Nephron (organoid): ENCODE measurements at regions not wholly inside any gene's neighbourhood (a gene's known extent, or its start where the extent isn't known, plus 50 kb on each side); places are given as distances from the start of the nearest gene placed in this dataset.
"Not testable (repeated sequence)": the region's sequence is repeated elsewhere in the genome, so short reads cannot be mapped to it uniquely, and the experiment has no call there.

ENCODE experiments used
- H3K27ac Mint-ChIP-seq, 3 experiments: 2 replicates each; pipeline ENCODE4 v1.8.0; 2020; ENCODE audit warnings: mixed read lengths in 3 of 3, mild to moderate bottlenecking in 2 of 3, moderate library complexity in 1 of 3
- H3K27me3 Mint-ChIP-seq: 2 replicates; pipeline ENCODE4 v1.8.0; 2021; ENCODE audit warnings: low read depth, mild to moderate bottlenecking, moderate library complexity, mixed read lengths
- H3K36me3 Mint-ChIP-seq: 2 replicates; pipeline ENCODE4 v1.8.0; 2020; ENCODE audit warnings: low read depth, mixed read lengths
- H3K4me1 Mint-ChIP-seq: 2 replicates; pipeline ENCODE4 v1.8.0; 2020; ENCODE audit warnings: mixed read lengths
- H3K4me3 Mint-ChIP-seq, 3 experiments: 2 replicates each; pipeline ENCODE4 v1.8.0; 2020; ENCODE audit warnings: mild to moderate bottlenecking in 3 of 3, mixed read lengths in 3 of 3, moderate library complexity in 2 of 3
- H3K9me3 Mint-ChIP-seq: 2 replicates; pipeline ENCODE4 v1.8.0; 2020; ENCODE audit warnings: mixed read lengths
- TF ChIP-seq, protein P1 (sequence below), 3 experiments: fragments of 200-600 bp; sonication (generic); IDR thresholded peaks; one replicate each; pipeline ENCODE4 v1.5.0; 2021; ENCODE audit warnings: antibody characterized with exemption in 3 of 3; ENCODE audit not compliant: unreplicated experiment in 3 of 3

DNA sequence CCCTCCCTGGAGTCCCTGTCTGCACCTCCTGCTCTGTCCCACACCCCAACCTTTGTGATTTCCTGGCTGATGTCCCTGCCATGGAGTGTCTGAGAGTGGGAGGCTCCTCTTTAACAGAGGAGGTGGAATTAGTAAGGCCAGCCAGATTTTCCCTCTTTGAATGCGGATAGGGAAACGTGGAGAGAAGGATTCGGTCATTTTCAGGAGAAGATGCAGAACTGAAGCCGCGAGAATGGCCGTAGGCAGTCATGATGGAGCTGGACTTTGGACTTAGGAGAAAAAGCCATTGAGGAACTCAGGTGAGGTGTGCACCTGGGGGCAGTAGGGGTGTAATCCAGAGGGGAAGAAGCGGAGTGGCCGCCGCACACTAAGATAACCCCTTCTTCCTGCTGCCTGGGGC lies 138.1 kb upstream of the ATP10A start:
- Mint-ChIP-seq H3K27ac (no peak overlapping the region), H3K4me1 (no peaks in the 10 kb centered on the region), H3K36me3 (no peaks in the 10 kb centered on the region), H3K4me3 (no peak overlapping the region), H3K27me3 (peaks cover 5% of the 10 kb centered on the region), H3K9me3 (peaks cover 2% of the 10 kb centered on the region)
- TF ChIP-seq, protein P1, sequence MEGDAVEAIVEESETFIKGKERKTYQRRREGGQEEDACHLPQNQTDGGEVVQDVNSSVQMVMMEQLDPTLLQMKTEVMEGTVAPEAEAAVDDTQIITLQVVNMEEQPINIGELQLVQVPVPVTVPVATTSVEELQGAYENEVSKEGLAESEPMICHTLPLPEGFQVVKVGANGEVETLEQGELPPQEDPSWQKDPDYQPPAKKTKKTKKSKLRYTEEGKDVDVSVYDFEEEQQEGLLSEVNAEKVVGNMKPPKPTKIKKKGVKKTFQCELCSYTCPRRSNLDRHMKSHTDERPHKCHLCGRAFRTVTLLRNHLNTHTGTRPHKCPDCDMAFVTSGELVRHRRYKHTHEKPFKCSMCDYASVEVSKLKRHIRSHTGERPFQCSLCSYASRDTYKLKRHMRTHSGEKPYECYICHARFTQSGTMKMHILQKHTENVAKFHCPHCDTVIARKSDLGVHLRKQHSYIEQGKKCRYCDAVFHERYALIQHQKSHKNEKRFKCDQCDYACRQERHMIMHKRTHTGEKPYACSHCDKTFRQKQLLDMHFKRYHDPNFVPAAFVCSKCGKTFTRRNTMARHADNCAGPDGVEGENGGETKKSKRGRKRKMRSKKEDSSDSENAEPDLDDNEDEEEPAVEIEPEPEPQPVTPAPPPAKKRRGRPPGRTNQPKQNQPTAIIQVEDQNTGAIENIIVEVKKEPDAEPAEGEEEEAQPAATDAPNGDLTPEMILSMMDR (IDR thresholded peaks at IDR 0.05; ENCODE audit: unreplicated experiment in 3 of 3), result no peak

DNA sequence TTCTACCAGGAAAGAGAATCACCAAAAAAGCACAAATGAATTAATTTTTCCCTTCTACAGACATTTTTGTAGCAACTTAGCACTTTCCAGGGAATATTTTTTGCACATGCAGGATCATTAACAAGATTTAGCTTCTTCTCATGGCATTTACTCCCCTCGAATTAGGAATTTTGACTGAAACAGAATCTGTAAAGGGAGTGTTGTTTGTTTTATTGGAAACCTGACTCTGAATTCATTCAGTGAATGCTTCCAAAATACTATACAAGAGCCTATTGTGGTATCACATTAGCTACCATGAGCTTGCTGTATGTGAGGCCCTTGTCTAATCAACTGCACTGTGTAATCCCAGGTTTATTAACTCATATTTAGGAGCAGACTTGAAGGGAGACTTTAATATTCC lies 130.4 kb upstream of the ATP10A start:
- Mint-ChIP-seq H3K27ac (no peak overlapping the region), H3K36me3 (no peaks in the 10 kb centered on the region), H3K27me3 (peaks cover under 1% of the 10 kb centered on the region), H3K4me1 (peaks cover 8% of the 10 kb centered on the region), H3K4me3 (no peak overlapping the region), H3K9me3 (peaks cover 11% of the 10 kb centered on the region)
- TF ChIP-seq, protein P1 (IDR thresholded peaks at IDR 0.05; ENCODE audit: unreplicated experiment in 3 of 3), result no peak

DNA sequence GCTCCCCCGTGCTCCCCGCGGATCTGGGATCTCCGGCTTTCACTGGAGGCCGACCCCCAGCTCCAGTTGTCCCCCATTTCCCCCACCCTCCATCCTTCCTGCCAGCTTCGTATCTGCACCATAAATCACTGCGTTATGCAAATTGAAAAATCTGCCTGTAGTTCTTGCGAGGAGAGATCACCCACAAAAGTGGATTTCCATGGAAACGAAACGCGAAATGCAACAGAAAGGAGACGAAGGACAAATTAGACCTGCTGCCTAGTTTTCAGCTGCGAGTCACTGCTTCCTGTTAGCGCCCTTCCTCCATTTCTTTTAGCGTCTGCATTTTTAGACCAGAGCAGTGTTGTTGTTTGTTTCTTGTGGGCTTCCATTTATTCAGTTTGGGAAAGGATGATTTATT lies 127.1 kb upstream of the ATP10A start:
- no peaks in the 10 kb centered on the region for H3K36me3 Mint-ChIP-seq
- H3K4me3 Mint-ChIP-seq, result no peak overlapping the region
- H3K27ac Mint-ChIP-seq, result no peak overlapping the region
- no peaks in the 10 kb centered on the region for H3K27me3 Mint-ChIP-seq
- TF ChIP-seq, protein P1 (IDR thresholded peaks at IDR 0.05; ENCODE audit: unreplicated experiment in 3 of 3), result no peak
- H3K9me3 Mint-ChIP-seq, result peaks cover 13% of the 10 kb centered on the region
- H3K4me1 Mint-ChIP-seq, result peaks cover 8% of the 10 kb centered on the region

DNA sequence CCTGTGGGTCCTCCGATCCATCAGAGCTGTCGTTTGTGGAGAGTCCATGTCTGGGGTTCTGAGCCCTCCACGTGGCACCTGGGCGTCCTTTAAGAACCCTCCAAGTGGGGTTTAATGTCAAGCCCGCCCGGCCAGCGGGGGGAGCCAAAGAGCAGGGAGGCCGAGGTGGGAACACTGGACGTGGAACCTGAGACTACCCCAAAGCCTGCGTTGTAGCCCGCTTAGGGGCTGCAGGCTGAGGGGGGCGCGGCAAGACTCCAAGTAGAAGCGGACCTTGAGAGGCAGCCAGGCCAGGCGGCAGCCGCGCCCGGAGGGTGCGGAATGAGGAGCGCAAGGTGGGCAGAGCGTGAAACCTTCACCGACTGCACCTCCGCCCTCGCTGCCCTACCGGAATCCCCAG lies 126.2 kb upstream of the ATP10A start:
- Mint-ChIP-seq H3K9me3 (peaks cover 13% of the 10 kb centered on the region), H3K36me3 (no peaks in the 10 kb centered on the region), H3K27ac (no peak overlapping the region), H3K4me3 (no peak overlapping the region), H3K27me3 (no peaks in the 10 kb centered on the region), H3K4me1 (peaks cover 8% of the 10 kb centered on the region)
- TF ChIP-seq, protein P1 (IDR thresholded peaks at IDR 0.05; ENCODE audit: unreplicated experiment in 3 of 3), result no peak

DNA sequence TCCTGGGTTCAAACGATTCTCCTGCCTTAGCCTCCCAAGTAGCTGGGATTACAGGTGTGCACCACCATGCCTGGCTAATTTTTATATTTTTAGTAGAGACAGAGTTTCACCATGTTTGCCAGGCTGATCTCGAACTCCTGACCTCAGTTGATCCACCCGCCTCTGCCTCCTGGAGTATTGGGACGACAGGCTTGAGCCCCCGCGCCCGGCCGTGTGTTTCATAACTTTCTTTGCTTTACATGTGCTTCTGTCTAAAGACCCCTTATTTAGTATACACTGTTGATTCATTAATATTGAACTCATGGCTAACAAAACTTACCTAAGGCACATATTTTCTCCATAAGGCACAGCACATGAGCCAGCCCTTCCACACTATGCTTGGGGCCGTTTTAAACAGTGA lies 125.6 kb upstream of the ATP10A start:
- peaks cover 13% of the 10 kb centered on the region for H3K9me3 Mint-ChIP-seq
- H3K4me3 Mint-ChIP-seq, H3K4me1 Mint-ChIP-seq, H3K27me3 Mint-ChIP-seq, H3K27ac Mint-ChIP-seq, H3K36me3 Mint-ChIP-seq: not testable (repeated sequence)

DNA sequence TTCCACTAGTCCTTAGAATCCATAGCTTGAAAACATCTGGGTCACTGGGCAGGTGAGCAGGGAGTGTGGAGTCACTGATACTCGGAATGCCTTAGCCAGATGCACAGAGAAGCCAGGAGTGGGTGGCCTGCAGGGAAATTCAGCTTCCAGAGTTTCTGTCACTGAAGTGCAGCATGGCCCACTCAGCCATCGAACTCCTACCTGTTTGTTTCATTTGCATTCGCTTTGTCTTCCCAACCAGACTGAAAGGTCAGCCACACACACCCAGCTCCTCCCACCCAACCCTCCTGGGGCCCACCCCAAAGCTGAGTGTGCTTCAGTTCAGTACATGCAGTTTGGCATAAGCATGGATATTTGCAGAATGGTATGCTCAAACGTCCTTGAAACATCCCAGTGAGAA lies 124.5 kb upstream of the ATP10A start:
- Mint-ChIP-seq H3K9me3 (peaks cover 13% of the 10 kb centered on the region), H3K27me3 (no peaks in the 10 kb centered on the region), H3K4me1 (no peaks in the 10 kb centered on the region), H3K4me3 (no peak overlapping the region), H3K27ac (no peak overlapping the region), H3K36me3 (no peaks in the 10 kb centered on the region)
- TF ChIP-seq, protein P1 (IDR thresholded peaks at IDR 0.05; ENCODE audit: unreplicated experiment in 3 of 3), result no peak
